ENCODE measurements at regions not wholly inside any gene's neighbourhood (a gene's known extent, or its start where the extent isn't known, plus 50 kb on each side); places are given as distances from the start of the nearest gene placed in this dataset.

DNA sequence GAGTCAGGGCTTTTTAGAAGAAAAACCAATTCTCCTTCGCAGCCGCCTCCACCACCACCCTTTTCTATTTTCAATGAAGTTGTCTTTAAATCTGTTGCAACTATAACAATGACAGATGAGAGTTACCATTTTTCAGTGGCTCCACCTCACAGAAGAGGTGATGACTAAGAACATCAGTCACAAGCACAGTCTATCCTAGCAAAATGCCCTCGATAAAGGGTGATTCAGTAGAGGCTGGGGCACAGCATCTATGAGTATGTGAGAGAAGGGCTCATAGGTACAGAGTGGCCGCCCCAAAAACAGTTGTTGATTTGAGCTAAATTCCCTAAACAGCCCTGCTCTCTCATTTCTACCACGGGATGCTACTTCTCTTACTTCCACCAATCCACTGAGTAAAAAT is 310.8 kb upstream of the MGAT5 start:
- DNase-seq (ENCODE audit: low spot score): no peak

DNA sequence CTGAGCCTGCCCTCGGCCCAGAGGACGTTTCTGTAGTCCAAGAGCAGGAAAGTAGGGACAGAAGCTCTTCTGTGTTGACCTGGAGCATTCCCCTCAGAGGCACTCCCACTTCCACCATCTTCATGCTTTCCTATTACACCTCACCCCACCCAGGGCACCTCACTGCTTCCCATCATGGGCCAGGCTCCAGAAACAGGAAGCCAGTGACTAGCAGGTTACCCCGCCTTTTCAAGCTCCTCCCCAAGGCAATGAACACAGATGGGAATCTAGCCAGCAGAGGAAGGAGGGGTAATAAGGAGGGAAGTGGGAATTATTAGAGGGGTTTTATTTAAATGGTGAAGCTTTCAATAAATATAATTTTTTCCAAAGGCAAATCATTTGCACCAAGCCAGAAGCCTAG is 308.8 kb upstream of the MGAT5 start:
- DNase-seq (ENCODE audit: low spot score): no peak

DNA sequence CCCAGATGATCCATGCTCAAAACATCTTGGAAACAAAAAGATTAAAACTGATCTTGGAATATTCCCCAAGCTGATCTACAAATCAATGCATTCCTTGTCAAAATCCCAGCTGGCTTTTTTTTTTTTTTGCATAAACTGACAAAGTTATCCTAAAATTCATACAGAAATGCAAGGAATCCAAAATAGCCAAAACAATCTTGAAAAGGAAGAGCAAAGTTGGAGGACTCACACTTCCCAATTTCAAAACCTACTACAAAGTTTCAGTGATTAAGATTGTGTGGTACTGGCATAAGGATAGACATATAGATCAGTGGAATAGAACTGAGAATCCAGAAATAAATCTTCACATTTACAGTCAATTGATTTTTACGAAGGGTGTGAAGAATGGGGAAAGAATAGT is 306.8 kb upstream of the MGAT5 start:
- DNase-seq (ENCODE audit: low spot score): no peak

DNA sequence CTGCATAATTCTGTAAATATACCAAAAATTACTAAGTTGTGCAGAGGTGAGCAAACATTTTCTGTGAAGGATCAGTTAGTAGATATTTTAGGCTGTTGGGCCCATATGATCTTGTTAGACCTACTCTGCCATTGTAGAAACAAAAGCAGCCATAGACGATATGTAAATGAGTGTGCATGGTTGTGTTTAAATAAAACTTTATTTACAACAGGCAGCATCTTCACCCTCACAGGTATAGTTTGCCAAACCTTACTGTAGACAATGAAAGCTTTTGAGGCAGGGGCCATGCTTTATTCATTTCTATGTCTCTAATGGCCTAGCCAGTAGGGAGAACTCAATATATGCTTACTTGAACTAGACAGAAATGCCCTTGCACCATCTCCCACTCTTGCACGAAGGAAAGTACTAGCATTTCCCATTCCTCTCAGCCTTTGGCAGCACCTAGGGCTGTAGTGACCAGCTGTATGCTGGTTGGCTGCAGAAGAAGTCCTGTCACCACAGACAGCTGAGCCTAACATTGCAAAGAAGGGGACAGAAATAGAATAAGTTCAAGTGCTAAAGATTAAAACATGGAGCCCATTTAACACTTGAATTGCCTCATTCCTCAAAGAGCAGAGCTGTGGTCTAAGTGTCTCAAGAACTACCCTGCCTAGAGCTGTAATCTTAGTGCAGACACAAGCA is 305.1 kb upstream of the MGAT5 start:
- no peak for DNase-seq (ENCODE audit: low spot score)

DNA sequence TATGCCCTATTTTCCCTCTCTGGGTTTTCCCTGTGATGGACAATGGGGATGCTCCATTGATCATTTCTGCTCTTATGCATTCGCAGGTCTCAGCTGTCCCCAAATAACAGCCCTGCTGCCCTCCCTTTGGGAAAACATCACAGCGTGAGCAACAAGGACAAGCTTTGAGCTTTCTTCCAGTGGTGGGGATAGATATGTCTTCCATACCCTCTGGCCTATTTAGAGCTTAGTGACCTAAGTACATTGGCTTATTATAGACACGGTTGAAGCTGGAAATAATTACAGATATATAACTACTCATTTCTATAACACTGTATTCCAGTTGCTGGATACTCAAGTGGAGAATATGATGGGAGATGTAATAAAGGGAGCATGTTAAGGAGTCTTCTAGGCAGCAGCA is 304.3 kb upstream of the MGAT5 start:
- no peak for DNase-seq (ENCODE audit: low spot score)

DNA sequence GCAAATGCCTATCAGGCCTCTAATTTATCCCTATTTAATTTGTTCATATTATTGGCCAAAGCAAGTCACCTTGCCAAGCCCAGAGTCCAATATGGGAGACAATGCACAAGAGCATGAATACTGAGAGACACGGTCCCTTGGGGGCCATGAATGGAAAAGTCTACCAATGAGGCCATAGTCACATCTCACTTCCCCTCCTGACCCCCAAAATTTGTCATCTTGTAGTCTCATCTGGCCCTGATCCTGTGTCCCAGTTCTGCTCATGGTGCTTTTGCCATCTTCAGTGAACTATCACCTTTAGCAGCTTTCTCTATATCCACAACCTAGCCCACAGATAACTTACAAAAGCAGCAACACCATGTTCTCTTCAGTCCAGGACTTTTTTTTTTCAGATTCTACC is 302.7 kb upstream of the MGAT5 start:
- DNase-seq (ENCODE audit: low spot score): no peak

DNA sequence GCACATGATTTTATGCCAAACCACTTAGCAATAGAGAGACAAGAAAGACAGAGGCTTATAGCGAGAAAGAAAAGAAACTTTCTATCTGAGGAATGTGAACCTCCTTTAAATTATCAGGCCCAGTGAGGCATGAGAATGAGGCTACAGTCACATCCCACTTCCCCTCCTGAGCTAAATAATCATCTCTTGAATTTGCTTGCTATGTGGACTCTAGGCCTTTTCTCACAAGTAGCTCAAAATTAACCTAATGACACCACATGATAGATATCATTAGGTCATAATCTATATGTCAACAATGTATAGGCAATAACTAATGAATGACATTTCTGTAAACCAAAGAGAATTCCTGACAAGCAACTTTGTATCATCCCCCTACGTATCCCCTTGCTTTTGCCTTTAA is 301.5 kb upstream of the MGAT5 start:
- no peak for DNase-seq (ENCODE audit: low spot score)

DNA sequence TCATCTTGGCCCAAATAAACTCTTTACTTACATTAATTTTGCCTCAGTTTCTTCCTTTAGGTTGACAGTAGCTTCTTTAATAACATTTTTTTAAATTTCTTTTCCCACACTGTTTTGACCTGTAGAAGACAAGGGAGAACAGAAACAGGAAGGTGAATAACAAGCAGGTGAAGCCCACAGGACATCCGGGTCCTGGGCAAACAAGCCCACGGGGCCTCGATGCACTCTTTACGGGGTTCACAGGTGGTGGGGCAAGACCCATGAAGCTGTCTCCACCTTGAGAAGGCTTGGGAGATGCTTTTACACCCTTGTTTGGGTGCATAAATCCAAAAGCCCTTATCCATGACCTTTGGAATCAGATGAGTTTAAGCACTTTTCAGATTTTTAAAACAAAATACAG is 301.0 kb upstream of the MGAT5 start:
- DNase-seq (ENCODE audit: low spot score): no peak

DNA sequence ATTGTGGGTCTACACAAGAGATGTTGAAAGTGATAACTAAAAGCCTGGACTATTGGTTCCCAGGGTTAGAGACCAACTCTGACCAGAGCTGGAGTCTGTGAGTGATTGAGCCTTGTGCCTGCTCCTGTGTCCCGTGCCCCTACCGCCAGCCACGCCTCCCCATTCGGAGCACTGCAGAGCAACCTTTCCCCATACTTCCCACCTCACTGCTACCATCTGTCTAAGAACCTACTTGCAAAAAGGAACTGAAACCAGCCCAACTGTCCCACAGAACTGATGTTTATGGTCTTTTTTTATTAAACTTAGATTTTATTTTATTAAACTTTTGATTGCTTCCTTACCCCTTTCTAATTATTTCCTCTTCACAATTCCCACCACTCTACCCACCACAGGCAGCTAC is 300.3 kb upstream of the MGAT5 start:
- DNase-seq (ENCODE audit: low spot score): no peak

DNA sequence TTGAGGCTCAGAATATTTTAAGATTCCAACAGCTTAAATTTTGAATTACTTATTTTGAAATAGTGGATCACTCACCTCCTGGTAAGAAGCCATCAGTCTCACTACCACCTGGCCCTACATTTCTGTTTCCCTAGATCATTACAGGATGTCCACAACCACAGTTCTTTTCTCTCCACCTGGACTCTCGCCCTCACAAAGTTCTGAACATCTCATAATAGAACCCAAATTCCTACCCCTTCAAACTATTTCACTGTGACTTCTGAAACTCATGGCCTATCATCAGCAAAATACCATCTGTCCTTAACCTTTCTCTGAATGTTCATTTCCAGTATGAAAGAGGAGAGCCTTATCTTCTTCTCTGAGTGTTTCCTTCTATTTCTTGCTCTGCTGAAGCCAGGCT is 299.2 kb upstream of the MGAT5 start:
- DNase-seq (ENCODE audit: low spot score): no peak

DNA sequence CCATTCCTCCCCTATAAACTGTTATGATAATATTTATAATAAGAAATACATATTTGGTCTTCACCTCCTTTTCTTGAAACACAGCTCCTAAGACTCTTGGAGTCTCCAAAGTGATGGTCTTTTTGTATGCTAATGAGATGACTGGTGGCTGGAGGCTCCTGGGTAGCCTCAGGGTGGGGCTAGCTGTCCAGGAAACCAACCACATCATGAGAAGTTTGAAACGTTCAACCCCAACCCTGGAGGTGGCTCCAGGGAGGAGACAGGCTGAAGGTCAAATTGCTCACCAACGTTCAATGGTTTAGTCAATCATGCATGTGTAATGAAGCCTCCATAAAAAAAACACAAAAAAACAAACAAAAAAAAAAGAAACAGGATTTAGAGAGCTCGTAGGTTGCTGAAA is 298.7 kb upstream of the MGAT5 start:
- no peak for DNase-seq (ENCODE audit: low spot score)

DNA sequence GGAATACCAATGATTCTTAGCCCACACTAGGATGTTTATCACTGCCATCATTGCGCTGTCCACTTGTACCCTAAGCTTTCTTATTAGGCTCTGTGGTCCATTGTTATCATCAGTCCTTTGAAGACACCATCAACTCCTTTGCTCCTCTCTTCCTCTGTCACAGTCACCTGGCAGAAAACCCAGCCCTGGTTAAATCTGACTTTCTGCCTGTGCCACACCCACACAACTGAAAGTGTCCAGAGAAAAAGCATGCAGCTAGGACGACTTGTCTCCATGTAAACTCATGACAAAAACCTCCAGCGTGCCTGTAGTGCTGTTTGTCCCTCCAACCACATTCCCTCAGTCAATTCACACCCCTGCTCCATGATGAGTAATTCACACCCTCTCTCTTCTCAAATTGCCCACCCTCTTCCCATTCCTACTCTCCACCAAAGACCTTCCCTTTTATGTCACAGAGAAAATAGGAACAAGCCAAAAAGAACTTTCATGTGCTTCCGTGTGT is 297.4 kb upstream of the MGAT5 start:
- no peak for DNase-seq (ENCODE audit: low spot score)

DNA sequence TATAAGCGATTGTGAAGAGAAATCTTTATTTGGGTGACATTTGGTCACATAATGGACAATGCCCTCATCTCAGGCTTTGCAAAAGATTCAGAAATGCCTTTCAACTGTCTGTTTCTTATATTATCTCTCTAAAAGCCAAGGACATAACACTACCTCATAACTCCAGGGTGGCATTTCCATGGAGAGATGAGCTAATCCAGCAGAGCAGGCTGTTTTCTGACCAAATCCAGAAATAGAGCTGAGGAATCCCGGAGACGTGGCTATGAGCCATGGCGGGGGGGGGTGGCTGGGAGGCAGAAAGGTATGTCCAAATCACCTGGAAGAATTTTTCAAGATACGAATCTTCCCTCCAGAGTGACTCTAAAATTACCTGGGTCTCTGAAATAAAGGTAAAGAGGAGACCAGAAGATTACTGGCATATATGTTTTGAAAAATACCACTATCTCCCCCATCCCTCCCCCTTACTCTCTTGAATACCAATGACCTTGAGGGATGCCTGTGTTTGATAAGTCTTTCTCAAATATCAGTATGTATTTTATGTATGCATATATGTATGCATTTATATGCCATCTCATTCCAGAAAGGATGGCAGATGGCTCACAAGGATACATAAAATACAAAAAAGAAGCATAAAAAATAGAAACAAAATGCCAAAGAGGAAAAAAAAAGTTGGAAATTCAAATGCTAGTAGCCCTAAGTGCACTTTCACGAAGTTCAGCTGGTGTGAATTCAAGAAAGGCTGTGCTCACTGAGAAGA is 296.0 kb upstream of the MGAT5 start:
- DNase-seq (ENCODE audit: low spot score): no peak

DNA sequence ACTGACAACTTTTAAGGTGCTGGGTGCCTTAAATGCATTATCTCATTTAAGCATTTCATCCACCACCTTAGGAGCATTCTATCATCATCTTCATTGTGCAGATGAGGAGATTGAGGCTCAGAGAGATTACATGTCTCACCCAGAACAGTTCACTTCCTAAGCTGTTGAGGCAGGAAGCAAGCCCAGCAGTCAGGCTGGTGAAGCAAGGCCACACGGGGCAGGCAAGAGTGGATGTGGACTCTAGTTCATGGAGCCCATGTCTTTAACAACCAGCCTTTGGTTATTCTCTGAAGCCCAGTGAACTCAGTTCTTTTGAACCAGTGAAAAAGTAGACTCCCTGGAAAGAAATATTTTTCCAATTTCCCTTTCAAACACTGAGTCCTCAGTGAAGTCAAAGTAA is 294.8 kb upstream of the MGAT5 start:
- no peak for DNase-seq (ENCODE audit: low spot score)

DNA sequence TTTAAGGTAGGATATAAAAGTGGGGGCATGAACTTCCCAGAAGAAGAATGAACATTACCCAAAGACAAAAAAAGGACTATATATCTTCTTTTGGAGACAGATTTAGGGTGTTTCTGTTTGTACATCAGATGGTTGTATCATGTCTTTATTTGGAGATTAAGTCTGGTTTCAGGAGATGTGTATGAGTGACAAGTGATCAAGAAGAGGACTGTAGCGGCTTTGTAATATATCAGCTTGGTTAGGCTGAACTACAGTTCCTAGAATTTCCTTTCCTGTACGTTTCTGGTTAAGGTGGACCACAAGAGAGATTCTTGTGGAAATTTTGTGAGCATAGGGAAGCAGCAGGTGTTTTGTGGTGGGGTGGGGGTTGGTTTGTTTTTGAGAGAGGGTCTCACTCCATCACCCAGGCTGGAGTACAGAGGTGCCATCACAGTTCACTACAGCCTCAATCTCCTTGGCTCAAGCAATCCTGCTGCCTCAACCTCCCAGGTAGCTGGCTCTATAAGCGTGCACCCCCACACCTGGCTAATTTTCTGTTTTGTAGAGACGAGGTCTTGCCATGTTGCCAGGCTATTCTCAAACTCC is 287.1 kb upstream of the MGAT5 start:
- no peak for DNase-seq (ENCODE audit: low spot score)

DNA sequence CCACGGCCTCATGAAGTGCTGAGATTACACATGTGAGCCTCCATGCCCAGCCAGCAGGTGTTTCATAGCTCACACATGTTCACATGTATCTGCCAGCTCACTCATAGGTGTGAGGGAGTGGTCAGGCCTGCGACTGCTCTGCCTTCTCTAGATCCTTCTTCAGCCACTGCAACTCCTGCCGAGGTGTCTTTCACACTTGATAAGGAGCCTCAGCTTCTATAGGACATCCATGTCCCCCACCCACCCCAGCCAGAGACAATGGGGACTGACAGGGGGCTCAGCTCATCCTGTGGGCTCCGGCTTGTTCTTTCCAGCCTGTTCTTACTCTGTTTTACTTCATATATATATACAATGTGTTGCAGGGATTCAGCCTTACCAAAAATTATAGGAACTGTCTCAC is 286.5 kb upstream of the MGAT5 start:
- no peak for DNase-seq (ENCODE audit: low spot score)

DNA sequence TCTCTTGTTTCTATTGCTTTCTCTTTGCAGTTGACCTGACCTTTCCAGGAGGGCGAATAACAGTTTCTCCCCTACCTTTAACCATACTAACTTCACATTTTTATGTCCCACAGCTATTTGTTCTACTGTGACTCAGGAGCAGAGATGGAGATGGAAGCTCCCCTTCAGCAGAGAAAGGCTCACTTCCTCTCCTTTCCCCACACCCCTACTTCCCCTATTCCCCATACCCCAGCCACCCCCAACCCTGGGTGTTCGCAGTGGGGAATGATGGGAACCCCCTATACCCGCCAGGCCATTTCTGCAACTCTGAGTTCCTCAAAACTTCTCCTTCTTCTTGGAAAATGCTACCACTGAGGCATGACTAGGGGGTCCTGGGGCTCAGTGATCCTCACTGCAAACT is 285.4 kb upstream of the MGAT5 start:
- DNase-seq (ENCODE audit: low spot score): no peak

DNA sequence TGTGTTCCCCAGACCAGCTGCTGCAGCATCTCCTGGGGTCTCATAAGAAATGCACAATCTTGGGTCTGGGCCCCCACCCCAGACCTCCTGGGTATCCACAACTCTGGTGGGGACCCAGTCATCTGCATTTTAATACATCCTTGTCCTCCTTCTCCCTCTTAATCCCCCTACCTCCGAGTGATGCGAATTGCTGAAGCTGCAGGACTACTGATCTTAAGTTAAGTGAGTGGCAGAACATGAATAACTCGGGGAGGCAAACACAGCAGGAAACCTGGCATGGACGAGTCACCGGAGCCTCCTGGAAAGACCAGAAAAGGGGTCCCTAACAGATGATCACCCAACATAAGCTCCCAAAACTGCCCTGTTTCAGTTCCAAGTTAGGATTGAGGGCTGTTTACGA is 283.2 kb upstream of the MGAT5 start:
- DNase-seq (ENCODE audit: low spot score): no peak

DNA sequence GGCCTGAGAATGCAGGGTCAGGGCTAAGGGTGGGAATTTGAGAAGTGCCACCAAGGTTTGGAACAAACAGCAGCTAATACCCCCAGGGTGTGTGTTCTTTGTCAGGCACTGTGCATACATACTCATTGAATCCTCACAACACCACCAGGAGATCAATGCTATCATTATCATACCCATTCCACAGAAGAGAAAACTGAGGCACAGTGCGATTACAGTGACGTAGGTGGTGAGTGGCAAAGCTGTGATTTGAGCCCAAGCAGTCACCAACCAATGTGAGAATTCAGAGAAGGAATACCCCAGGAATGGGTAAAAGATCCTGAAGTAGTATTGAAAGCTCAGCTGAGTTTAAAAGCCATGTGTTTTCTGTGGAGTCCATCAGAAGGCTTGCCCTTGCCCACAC is 281.6 kb upstream of the MGAT5 start:
- DNase-seq (ENCODE audit: low spot score): no peak

DNA sequence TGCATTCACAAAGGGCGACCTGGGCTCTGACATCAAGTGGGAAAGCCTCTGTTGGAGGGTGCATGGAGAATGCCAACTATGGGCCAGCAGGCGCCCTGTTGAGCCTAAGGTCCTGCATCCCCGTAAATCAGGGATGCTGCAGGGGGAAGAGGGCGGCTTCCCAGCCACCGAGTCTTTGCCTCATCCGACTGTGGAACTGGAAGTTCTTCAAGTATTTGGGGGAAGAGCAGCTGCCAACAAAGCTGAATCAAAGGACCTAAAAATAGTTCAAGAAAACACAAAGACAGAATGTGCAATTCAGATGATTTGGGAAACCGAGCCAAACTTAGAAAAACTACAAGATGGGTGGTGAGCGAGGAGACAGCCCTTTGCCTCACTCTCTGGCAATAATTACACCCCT is 281.1 kb upstream of the MGAT5 start:
- DNase-seq (ENCODE audit: low spot score): no peak

DNA sequence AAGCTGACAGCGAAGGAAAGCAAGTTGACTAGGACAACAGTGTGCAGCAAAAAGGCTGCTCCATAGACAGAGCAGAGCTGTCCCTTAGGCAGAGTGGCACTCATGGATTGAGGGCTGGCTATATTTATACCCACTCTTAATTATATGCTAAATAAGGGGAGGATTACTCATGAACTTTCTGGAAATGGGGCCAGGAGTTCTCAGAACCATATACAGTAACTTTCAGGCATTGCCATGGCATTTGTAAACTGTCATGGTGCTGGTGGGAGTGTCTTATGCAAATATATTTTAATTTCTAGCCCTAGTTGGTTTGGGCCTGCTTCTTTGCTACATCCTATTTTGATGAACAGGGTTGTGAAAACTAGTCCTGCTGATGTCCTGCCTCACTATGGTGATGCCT is 279.5 kb upstream of the MGAT5 start:
- DNase-seq (ENCODE audit: low spot score): no peak

DNA sequence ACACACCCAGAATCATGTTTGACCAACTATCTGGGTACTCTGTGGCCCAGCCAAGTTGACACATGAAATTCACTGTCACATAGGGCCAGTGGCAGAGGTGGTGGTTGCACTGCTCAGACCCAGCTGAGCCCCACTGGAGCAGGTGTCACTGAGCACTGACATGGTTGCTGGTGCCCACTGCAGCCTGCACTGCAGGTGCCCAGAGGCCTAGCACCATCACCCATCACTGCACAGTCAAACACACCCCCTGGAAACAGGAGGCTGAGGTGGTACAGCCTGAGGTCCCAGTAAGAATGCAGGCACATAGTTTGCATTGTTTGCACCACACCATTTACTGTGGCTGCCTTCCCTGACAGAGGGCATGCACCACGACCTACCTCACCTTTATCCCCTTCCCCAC is 278.7 kb upstream of the MGAT5 start:
- no peak for DNase-seq (ENCODE audit: low spot score)

DNA sequence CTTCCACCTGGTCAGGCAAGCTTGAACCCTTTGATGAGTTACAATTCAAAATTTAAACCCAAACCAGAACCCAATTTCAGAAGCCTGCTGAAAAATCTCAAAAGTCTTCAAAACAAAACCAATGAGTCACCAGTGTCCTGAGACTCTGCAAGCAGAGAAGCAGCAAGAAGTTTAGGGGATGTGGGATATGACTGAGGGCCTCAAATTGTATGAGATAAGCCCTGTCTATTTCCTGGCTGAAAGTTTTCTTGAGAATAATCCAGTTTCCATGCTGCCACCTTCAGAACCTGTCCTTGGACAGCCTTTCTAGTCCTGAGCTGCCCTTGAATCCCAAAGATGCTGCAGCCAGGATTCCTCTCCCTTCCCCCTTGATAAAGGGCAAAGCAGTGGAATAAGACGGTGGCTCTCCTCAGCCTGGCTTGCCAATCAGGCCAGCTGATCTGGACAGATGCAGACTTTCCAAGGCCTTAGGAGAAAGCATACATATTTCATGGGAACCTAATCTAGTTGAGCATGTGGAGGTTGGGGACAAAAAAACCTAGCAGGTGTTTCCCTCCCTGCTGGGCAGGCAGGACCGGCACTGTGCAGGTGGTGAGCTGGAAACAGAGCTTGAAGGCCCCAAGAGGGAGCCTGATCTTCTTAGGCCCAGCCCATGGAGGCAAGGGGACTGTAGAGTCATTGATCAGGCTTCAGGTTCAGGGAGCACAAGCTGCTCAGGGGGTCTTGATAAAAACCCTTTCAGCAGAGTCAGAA is 278.0 kb upstream of the MGAT5 start:
- DNase-seq (ENCODE audit: low spot score): no peak
